Endothelial cell of umbilical vein (primary cell): ENCODE measurements at regions not wholly inside any gene's neighbourhood (a gene's known extent, or its start where the extent isn't known, plus 50 kb on each side); places are given as distances from the start of the nearest gene placed in this dataset.

Experiments used
- BruUV-seq: library from RNA; stranded (reverse); fragments of 400-500 nt; replicated peaks from 2 replicates; lab custom pipeline; 2021; lab: Mats Ljungman, UMichigan
- CTCF ChIA-PET: fragments of 300-600, 350-600 bp; sonication (Branson Sonifier 250); formaldehyde crosslinking; loops from one replicate; lab custom pipeline; 2021; ENCODE audit warnings: antibody characterized with exemption, inconsistent platforms; lab: Charles Lee
- POLR2A ChIA-PET: fragments of 300-600, 350-600 bp; sonication (Branson Sonifier 250); formaldehyde crosslinking; loops from one replicate; lab custom pipeline; 2021; ENCODE audit warnings: antibody characterized with exemption, inconsistent platforms; lab: Charles Lee
- DNase-seq: peaks from one replicate; pipeline ENCODE4 v3.0.0-alpha.2; 2011; ENCODE audit warnings: low read depth, low spot score
- FAIRE-seq: peaks from 2 replicates; lab custom pipeline; 2011; peaks lifted over from hg19 to GRCh38; lab: Jason Lieb, UNC
- H2AFZ ChIP-seq: 2 replicates; pipeline ENCODE4 v1.6.0; 2012; ENCODE audit warnings: low read depth, low read length, control low read depth, inconsistent platforms
- H3K27ac ChIP-seq: 2 replicates; pipeline ENCODE4 v1.5.1; 2011; ENCODE audit warnings: low read depth, mild to moderate bottlenecking, control low read depth, low read length, moderate library complexity; ENCODE audit not compliant: insufficient read depth
- H3K27me3 ChIP-seq, 2 experiments: 2 replicates each; pipeline versions ENCODE4 v1.6.0 to v1.6.1; 2011; ENCODE audit warnings: low read length in 2 of 2, mixed read lengths in 1 of 2; ENCODE audit not compliant: control insufficient read depth in 2 of 2, insufficient read depth in 2 of 2
- H3K36me3 ChIP-seq, 2 experiments: 2 replicates in 1 of 2; 3 replicates in 1 of 2; pipeline ENCODE4 v1.5.1; 2011; ENCODE audit warnings: low read length in 2 of 2, mild to moderate bottlenecking in 1 of 2, moderate library complexity in 1 of 2; ENCODE audit not compliant: control insufficient read depth in 2 of 2, insufficient read depth in 2 of 2; ENCODE audit errors: extremely low read depth in 1 of 2
- H3K4me1 ChIP-seq: 3 replicates; pipeline ENCODE4 v1.5.1; 2011; ENCODE audit warnings: mild to moderate bottlenecking, low read length; ENCODE audit not compliant: control insufficient read depth, insufficient read depth; ENCODE audit errors: extremely low read depth
- H3K4me2 ChIP-seq: 2 replicates; pipeline ENCODE4 v1.6.1; 2011; ENCODE audit warnings: low read length, control low read depth, mixed read lengths; ENCODE audit not compliant: insufficient read depth
- H3K4me3 ChIP-seq, 3 experiments: fragments of 200-600 bp in 1 of 3; sonication (generic), shearing (Covaris generic) in 1 of 3; replicated peaks in 1 of 3; 2 replicates each; pipeline ENCODE4 v1.5.1; 2011 to 2016; ENCODE audit warnings: control low read depth in 3 of 3, low read length in 3 of 3, mild to moderate bottlenecking in 2 of 3, inconsistent platforms in 1 of 3, low read depth in 1 of 3, moderate library complexity in 1 of 3; ENCODE audit not compliant: insufficient read depth in 1 of 3
- H3K79me2 ChIP-seq: 2 replicates; pipeline ENCODE4 v1.6.0; 2012; ENCODE audit warnings: low read length, inconsistent platforms; ENCODE audit not compliant: control insufficient read depth, insufficient read depth
- H3K9ac ChIP-seq: replicated peaks from 2 replicates; pipeline ENCODE3; 2011; ENCODE audit warnings: low read length, control low read depth; ENCODE audit not compliant: insufficient read depth; ENCODE audit errors: extremely low read depth
- H3K9me1 ChIP-seq: replicated peaks from 3 replicates; pipeline ENCODE4 v1.6.0; 2011; ENCODE audit warnings: mild to moderate bottlenecking, low read length; ENCODE audit not compliant: control insufficient read depth, insufficient read depth; ENCODE audit errors: extremely low read depth
- H3K9me3 ChIP-seq: replicated peaks from 2 replicates; pipeline ENCODE4 v1.5.1; 2012; ENCODE audit warnings: low read length, inconsistent platforms; ENCODE audit not compliant: control insufficient read depth, insufficient read depth
- H4K20me1 ChIP-seq: replicated peaks from 2 replicates; pipeline ENCODE3; 2011; ENCODE audit warnings: mild to moderate bottlenecking, low read length; ENCODE audit not compliant: control insufficient read depth, insufficient read depth; ENCODE audit errors: extremely low read depth
- EZH2 ChIP-seq: IDR thresholded peaks from 2 replicates; pipeline ENCODE4 v1.6.1; 2012; ENCODE audit warnings: borderline replicate concordance, low read depth, mild to moderate bottlenecking, moderate library complexity, low read length, inconsistent platforms; ENCODE audit not compliant: severe bottlenecking
- FOS ChIP-seq: IDR thresholded peaks from 2 replicates; pipeline ENCODE4 v1.6.1; 2011; ENCODE audit warnings: mild to moderate bottlenecking, low read length, moderate library complexity, borderline replicate concordance; ENCODE audit not compliant: insufficient read depth
- GATA2 ChIP-seq: IDR thresholded peaks from 2 replicates; pipeline ENCODE4 v1.7.0; 2011; ENCODE audit warnings: low read depth, mild to moderate bottlenecking, moderate library complexity, mixed read lengths, low read length; ENCODE audit not compliant: insufficient read length, insufficient read depth
- JUN ChIP-seq: IDR thresholded peaks from 2 replicates; pipeline ENCODE4 v1.6.1; 2011; ENCODE audit warnings: borderline replicate concordance, low read depth; ENCODE audit not compliant: insufficient read length, insufficient read depth
- MYC ChIP-seq: IDR thresholded peaks from one replicate; pipeline ENCODE4 v1.6.1; 2011; ENCODE audit warnings: mild to moderate bottlenecking, low read depth, low read length
- POLR2A ChIP-seq: IDR thresholded peaks from 2 replicates; pipeline ENCODE4 v1.6.1; 2012; ENCODE audit warnings: low read depth, mild to moderate bottlenecking, control low read depth, low read length
- POLR2AphosphoS5 ChIP-seq: IDR thresholded peaks from 2 replicates; pipeline ENCODE4 v1.6.1; 2012; ENCODE audit warnings: low read depth, mild to moderate bottlenecking, control low read depth, low read length, moderate library complexity; ENCODE audit not compliant: insufficient read depth
- dilution Hi-C: fragments of 300-500 bp; cut with MboI; formaldehyde crosslinking; loops from one replicate; pipeline ENCODE4 v1.15.0; 2019; ENCODE audit warnings: low sequenced_read_pairs; ENCODE audit not compliant: extremely low pct_ligation_motif_present
- intact Hi-C: fragments of 100-400 bp; cut with micrococcal nuclease; formaldehyde crosslinking; loops from one replicate; pipeline ENCODE4 v1.10.0; 2022
- TF ChIP-seq, protein P1 (sequence below), 2 donors: IDR thresholded peaks; 1 replicate in 1 of 2; 2 replicates in 1 of 2; pipeline ENCODE4 v1.5.1; 2011; ENCODE audit warnings: low read length in 2 of 2, mild to moderate bottlenecking in 2 of 2, moderate library complexity in 2 of 2, control low read depth in 1 of 2, inconsistent platforms in 1 of 2, low read depth in 1 of 2; ENCODE audit not compliant: insufficient read depth in 1 of 2; ENCODE audit errors: extremely low read depth in 1 of 2
- TF ChIP-seq, protein P2 (sequence below): IDR thresholded peaks from 2 replicates; pipeline ENCODE4 v1.6.1; 2011; ENCODE audit not compliant: insufficient read depth, insufficient read length

DNA sequence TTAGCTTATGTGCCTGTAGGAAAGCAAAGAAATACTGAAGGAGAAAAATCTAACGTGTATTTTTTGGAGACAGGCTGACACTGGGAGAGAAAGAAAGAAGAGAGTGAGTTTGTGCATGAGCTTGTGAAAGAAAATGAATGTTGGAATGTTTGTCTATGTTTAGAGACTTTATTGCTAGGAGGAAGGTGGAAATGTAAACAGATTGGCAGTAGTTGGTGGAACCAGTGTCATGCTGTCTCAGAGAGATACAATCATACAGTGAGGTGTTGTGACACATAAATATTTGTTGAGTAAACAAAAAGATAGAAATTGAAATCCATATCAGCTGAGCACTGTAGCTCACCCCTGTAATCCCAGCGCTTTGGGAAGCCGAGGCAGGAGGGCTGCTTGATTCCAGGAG, 222.2 kb upstream of the MEIS1 start:
- H2AFZ ChIP-seq: no peak overlapping the region
- no peak overlapping the region for H3K4me2 ChIP-seq
- FAIRE-seq (no peak), DNase-seq (no peak)
- no peaks in the 10 kb centered on the region for H3K79me2 ChIP-seq
- no TSS peak for BruUV-seq
- no peaks in the 10 kb centered on the region for H3K27me3 ChIP-seq
- H4K20me1 ChIP-seq: no peaks in the 10 kb centered on the region
- no peak for TF ChIP-seq JUN
- no peak for TF ChIP-seq MYC
- TF ChIP-seq POLR2AphosphoS5: no peak
- TF ChIP-seq GATA2: no peak
- TF ChIP-seq POLR2A: no peak
- TF ChIP-seq, protein P1, sequence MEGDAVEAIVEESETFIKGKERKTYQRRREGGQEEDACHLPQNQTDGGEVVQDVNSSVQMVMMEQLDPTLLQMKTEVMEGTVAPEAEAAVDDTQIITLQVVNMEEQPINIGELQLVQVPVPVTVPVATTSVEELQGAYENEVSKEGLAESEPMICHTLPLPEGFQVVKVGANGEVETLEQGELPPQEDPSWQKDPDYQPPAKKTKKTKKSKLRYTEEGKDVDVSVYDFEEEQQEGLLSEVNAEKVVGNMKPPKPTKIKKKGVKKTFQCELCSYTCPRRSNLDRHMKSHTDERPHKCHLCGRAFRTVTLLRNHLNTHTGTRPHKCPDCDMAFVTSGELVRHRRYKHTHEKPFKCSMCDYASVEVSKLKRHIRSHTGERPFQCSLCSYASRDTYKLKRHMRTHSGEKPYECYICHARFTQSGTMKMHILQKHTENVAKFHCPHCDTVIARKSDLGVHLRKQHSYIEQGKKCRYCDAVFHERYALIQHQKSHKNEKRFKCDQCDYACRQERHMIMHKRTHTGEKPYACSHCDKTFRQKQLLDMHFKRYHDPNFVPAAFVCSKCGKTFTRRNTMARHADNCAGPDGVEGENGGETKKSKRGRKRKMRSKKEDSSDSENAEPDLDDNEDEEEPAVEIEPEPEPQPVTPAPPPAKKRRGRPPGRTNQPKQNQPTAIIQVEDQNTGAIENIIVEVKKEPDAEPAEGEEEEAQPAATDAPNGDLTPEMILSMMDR (IDR thresholded peaks at IDR 0.05; ENCODE audit: extremely low read depth in 1 of 2, insufficient read depth in 1 of 2, low read depth in 1 of 2, low read length in 2 of 2): no peak
- TF ChIP-seq, protein P2, sequence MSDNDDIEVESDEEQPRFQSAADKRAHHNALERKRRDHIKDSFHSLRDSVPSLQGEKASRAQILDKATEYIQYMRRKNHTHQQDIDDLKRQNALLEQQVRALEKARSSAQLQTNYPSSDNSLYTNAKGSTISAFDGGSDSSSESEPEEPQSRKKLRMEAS: no peak
- TF ChIP-seq FOS: no peak
- no peak for TF ChIP-seq EZH2
- dilution Hi-C loops: no loop called here
- no peak overlapping the region for H3K4me3 ChIP-seq
- no peaks in the 10 kb centered on the region for H3K9me1 ChIP-seq
- no peaks in the 10 kb centered on the region for H3K4me1 ChIP-seq
- no peak overlapping the region for H3K9ac ChIP-seq
- H3K27ac ChIP-seq: no peak overlapping the region
- intact Hi-C loops: no loop called here
- no peaks in the 10 kb centered on the region for H3K9me3 ChIP-seq
- CTCF ChIA-PET: no interaction called here
- H3K36me3 ChIP-seq: no peaks in the 10 kb centered on the region
- POLR2A ChIA-PET: no interaction called here
